ENCODE measurements at regions not wholly inside any gene's neighbourhood (a gene's known extent, or its start where the extent isn't known, plus 50 kb on each side); places are given as distances from the start of the nearest gene placed in this dataset.

DNA sequence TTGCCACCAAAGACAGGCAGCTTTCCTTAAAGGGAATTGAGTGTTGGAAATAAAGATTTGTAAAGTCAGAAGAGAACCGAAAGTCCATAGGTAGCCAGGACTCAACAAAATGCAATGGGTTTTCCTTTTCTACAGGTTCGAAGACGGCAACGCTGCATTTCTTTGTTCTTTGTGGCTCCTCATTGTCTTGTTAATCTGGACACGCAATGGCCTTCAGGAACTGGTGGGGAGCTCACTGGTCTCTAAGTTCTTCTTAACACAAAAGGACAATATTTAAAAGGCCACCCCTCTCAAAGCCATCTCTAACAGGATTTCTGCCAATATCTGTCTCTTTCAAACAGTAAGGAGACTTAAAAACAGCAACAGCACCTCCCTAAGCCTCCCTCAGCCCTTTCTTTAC, 170.6 kb downstream of the RMI1 start:
- no peak for TF ChIP-seq POLR2A (IDR thresholded peaks at IDR 0.05)
- TF ChIP-seq, protein P1, sequence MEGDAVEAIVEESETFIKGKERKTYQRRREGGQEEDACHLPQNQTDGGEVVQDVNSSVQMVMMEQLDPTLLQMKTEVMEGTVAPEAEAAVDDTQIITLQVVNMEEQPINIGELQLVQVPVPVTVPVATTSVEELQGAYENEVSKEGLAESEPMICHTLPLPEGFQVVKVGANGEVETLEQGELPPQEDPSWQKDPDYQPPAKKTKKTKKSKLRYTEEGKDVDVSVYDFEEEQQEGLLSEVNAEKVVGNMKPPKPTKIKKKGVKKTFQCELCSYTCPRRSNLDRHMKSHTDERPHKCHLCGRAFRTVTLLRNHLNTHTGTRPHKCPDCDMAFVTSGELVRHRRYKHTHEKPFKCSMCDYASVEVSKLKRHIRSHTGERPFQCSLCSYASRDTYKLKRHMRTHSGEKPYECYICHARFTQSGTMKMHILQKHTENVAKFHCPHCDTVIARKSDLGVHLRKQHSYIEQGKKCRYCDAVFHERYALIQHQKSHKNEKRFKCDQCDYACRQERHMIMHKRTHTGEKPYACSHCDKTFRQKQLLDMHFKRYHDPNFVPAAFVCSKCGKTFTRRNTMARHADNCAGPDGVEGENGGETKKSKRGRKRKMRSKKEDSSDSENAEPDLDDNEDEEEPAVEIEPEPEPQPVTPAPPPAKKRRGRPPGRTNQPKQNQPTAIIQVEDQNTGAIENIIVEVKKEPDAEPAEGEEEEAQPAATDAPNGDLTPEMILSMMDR (IDR thresholded peaks at IDR 0.05) = no peak
